Duodenal mucosa (tissue), 2 donors: ENCODE measurements at regions not wholly inside any gene's neighbourhood (a gene's known extent, or its start where the extent isn't known, plus 50 kb on each side); places are given as distances from the start of the nearest gene placed in this dataset.

Experiments
- H3K27ac ChIP-seq: one replicate; pipeline ENCODE4 v1.7.0; 2013; ENCODE audit warnings: low read depth, low read length
- H3K27me3 ChIP-seq, 2 donors: one replicate each; pipeline ENCODE4 v1.7.0; 2013; ENCODE audit warnings: low read length in 2 of 2, control low read depth in 1 of 2; ENCODE audit not compliant: insufficient read depth in 2 of 2, control insufficient read depth in 1 of 2
- H3K36me3 ChIP-seq, 2 donors: one replicate each; pipeline ENCODE4 v1.7.0; 2013; ENCODE audit warnings: low read length in 2 of 2, control low read depth in 1 of 2; ENCODE audit not compliant: insufficient read depth in 2 of 2, control insufficient read depth in 1 of 2
- H3K4me1 ChIP-seq, 2 donors: one replicate each; pipeline ENCODE4 v1.7.0; 2013; ENCODE audit warnings: low read length in 2 of 2, control low read depth in 1 of 2; ENCODE audit not compliant: insufficient read depth in 2 of 2, control insufficient read depth in 1 of 2
- H3K4me3 ChIP-seq, 2 donors: one replicate each; pipeline ENCODE4 v1.7.0; 2013; ENCODE audit warnings: low read length in 2 of 2, low read depth in 1 of 2
- H3K9ac ChIP-seq, 2 donors: one replicate each; pipeline ENCODE4 v1.7.0; 2013; ENCODE audit warnings: low read length in 2 of 2, low read depth in 1 of 2
- H3K9me3 ChIP-seq, 2 donors: one replicate each; pipeline ENCODE4 v1.7.0; 2013; ENCODE audit warnings: low read length in 2 of 2, control low read depth in 1 of 2; ENCODE audit not compliant: control insufficient read depth in 1 of 2

DNA sequence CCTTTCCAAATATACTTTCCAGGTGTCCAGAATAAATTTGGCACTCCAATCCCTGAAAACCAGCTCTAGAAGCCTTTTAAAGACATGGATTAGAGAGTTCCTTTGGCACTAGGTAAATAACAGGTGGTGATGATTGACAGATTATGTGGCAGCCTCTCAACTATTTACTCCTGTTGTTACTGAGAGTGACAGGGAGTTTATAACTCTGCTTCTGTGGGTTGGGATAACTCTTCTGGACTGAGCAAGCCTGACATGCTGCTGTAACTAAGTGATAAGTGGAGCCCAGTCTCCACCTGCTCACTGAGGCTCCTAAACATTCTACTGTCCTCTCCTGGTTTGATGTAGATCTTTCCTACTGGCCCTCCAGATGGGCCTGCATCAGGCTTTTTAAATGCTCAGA lies 693.2 kb upstream of the FTMT start:
- Histone ChIP-seq H3K36me3 (no peaks in the 10 kb centered on the region), H3K4me1 (no peaks in the 10 kb centered on the region), H3K27ac (no peak overlapping the region), H3K9ac (no peak overlapping the region), H3K4me3 (no peak overlapping the region), H3K27me3 (no peaks in the 10 kb centered on the region), H3K9me3 (no peaks in the 10 kb centered on the region)

- Histone ChIP-seq H3K9me3 (no peaks in the 10 kb centered on the region), H3K27me3 (no peaks in the 10 kb centered on the region), H3K36me3 (no peaks in the 10 kb centered on the region), H3K27ac (no peak overlapping the region), H3K9ac (no peak overlapping the region), H3K4me3 (no peak overlapping the region), H3K4me1 (no peaks in the 10 kb centered on the region)
Observed at GRCh38 chr5:121160591-121160990, 691.1 kb upstream of the FTMT start.

DNA sequence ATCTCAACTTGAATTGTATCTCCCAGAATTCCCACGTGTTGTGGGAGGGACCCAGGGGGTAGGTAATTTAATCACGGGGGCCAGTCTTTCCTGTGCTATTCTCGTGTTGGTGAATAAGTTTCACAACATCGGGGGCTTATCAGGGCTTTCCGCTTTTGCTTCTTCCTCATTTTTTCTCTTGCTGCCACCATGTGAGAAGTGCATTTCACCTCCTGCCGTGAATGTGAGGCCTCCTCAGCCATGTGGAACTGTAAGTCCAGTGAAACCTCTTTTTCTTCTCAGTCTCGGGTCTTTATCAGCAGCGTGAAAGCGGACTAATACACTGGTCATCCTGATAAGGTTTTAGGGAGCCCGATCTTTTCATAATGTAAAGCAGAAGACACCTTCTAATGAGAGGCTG lies 687.0 kb upstream of the FTMT start:
- Histone ChIP-seq H3K27ac (no peak overlapping the region), H3K36me3 (no peaks in the 10 kb centered on the region), H3K4me3 (no peak overlapping the region), H3K4me1 (no peaks in the 10 kb centered on the region), H3K9ac (no peak overlapping the region), H3K27me3 (no peaks in the 10 kb centered on the region), H3K9me3 (no peaks in the 10 kb centered on the region)

DNA sequence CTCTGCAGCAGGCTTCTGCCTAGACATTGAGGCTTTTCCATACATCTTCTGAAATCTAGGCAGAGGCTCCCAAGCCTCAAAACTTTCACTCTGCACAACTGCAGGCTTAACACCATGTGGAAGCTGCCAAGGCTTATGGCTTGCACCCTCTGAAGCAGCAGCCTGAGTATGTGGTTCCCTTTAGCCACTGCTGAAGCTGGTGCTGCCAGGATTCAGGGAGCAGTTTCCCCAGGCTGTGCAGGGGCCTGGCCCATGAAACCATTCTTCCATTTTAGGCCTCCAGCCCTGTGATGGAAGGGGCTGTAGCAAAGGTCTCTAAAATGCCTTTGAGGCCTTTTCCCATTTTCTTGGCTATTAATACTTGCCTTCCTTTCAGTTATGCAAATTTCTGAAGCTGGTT lies 680.3 kb upstream of the FTMT start:
- H3K4me3 ChIP-seq = no peak overlapping the region

GRCh38 chr5:121171834-121172233 lies 679.8 kb upstream of the FTMT start:
- Histone ChIP-seq H3K27ac (no peak overlapping the region), H3K27me3 (no peaks in the 10 kb centered on the region), H3K9me3 (no peaks in the 10 kb centered on the region), H3K4me3 (no peak overlapping the region), H3K9ac (no peak overlapping the region), H3K4me1 (no peaks in the 10 kb centered on the region), H3K36me3 (no peaks in the 10 kb centered on the region)

More for the DNA sequence above, 680.3 kb upstream of the FTMT start:
- Histone ChIP-seq H3K36me3 (no peaks in the 10 kb centered on the region), H3K9me3 (no peaks in the 10 kb centered on the region), H3K9ac (no peak overlapping the region), H3K4me1 (no peaks in the 10 kb centered on the region), H3K27me3 (no peaks in the 10 kb centered on the region), H3K27ac (no peak overlapping the region)

GRCh38 chr5:121174351-121174750 lies 677.3 kb upstream of the FTMT start:
- Histone ChIP-seq H3K9ac (no peak overlapping the region), H3K4me3 (no peak overlapping the region), H3K27ac (no peak overlapping the region), H3K4me1 (no peaks in the 10 kb centered on the region), H3K36me3 (no peaks in the 10 kb centered on the region), H3K9me3 (no peaks in the 10 kb centered on the region), H3K27me3 (no peaks in the 10 kb centered on the region)

DNA sequence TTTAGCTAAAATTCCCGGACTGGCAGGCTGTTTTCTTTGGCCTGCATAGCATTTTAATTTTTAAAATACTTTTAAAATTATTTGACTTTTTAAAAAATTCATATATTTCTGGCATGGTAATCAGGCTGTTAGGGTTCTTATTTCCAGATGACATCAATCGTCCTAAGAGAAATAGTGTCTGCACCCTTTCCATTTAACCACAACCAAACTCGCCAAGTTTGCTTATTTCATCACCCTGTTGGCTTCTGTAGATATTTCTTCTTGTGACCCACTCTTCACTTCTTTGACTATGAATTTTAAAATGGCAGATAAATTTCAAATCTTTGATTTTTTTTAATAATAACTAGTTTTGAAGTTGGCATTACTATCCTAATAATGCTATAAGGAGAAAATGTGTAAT lies 675.7 kb upstream of the FTMT start:
- H3K9ac ChIP-seq = no peak overlapping the region
- H3K9me3 ChIP-seq = no peaks in the 10 kb centered on the region
- H3K4me3 ChIP-seq = no peak overlapping the region
- H3K36me3 ChIP-seq = no peaks in the 10 kb centered on the region
- H3K27ac ChIP-seq = no peak overlapping the region
- H3K27me3 ChIP-seq = no peaks in the 10 kb centered on the region
- H3K4me1 ChIP-seq = no peaks in the 10 kb centered on the region

DNA sequence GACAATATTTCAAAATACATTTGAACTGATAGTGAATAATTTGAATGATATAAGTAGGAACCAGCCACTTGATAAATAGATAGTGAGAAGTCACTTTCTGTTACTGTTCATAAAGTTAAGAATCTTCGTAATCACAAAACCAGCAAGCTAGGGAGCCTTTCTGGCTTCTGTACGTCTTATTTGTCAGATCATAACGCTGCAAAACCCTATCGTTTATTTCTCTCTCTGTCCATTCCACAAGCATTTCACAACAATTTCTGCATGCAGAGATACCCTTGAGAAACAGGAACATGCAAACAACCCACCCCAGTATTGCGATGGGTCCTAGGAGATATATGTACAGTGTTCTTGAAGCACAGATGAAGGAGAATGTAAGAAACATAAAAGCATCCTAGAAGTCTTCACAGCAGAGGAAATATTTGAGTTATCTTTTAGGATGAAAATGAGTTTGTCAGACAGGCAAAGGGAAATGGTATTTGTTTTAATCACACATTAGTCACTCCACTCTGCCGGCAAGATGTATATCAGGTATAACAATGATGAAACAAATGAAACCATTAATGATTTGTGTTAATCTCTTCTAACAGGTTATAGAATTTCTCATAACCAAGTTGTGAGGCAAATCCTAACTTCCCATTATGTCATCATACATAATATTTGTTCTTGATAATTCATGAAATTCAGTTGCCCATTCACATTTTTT lies 668.7 kb upstream of the FTMT start:
- Histone ChIP-seq H3K4me3 (no peak overlapping the region), H3K9ac (no peak overlapping the region), H3K36me3 (no peaks in the 10 kb centered on the region), H3K4me1 (no peaks in the 10 kb centered on the region), H3K9me3 (no peaks in the 10 kb centered on the region), H3K27ac (no peak overlapping the region), H3K27me3 (no peaks in the 10 kb centered on the region)

DNA sequence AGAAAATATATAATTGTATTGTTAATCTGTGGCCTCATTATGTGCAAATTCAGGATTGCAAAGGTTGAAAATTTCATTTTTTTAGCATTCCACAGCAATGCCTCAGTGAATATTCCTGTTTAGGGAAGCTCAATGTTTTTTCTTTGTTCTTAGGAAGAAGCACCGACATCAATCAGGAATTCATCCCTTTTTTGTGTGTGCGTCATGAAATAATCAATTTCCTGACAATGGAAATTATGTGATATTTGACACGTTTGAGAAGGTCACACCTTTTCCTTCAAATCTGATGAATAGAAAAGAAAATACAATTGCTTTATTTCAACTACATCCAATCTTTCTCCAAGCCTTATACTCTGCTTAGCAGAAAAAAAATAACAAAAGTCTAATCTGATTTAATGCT lies 662.8 kb upstream of the FTMT start:
- Histone ChIP-seq H3K9ac (no peak overlapping the region), H3K36me3 (no peaks in the 10 kb centered on the region), H3K27me3 (no peaks in the 10 kb centered on the region), H3K4me1 (no peaks in the 10 kb centered on the region), H3K9me3 (no peaks in the 10 kb centered on the region), H3K4me3 (no peak overlapping the region), H3K27ac (no peak overlapping the region)

- Histone ChIP-seq H3K27ac (no peak overlapping the region), H3K9ac (no peak overlapping the region), H3K4me3 (no peak overlapping the region), H3K4me1 (no peaks in the 10 kb centered on the region), H3K9me3 (no peaks in the 10 kb centered on the region), H3K36me3 (no peaks in the 10 kb centered on the region), H3K27me3 (no peaks in the 10 kb centered on the region)
Observed at GRCh38 chr5:121189342-121190305, 662.1 kb upstream of the FTMT start.
